ENCODE measurements at regions not wholly inside any gene's neighbourhood (a gene's known extent, or its start where the extent isn't known, plus 50 kb on each side); places are given as distances from the start of the nearest gene placed in this dataset.

GRCh38 chr7:41237956-41238355, 464.9 kb downstream of the INHBA start:
- no peak for DNase-seq (ENCODE audit: low spot score)

DNA sequence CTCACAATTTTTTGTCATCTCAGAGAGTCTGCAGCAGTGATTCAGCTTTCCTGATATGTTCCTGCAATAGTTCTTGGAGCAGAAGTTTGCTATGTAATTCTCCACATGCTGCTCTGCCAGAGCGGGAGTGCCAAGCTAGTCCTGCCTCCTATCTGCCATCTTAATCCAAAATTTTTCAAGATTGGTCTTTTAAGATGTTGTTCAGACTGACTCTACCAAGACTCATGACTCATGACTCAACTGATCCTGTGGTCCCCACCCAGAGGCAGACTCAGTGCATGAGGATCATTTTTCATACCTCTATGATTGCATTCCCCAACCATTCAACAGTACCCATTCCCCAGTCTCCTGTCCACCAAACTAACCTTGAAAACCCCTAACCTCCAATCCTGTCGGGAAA, 470.8 kb downstream of the INHBA start:
- no peak for DNase-seq (ENCODE audit: low spot score)

- no peak for DNase-seq (ENCODE audit: low spot score)
Measured at GRCh38 chr7:41224063-41224763, 478.7 kb downstream of the INHBA start.

GRCh38 chr7:41222746-41223145, 480.1 kb downstream of the INHBA start:
- DNase-seq (ENCODE audit: low spot score): no peak

- no peak for DNase-seq (ENCODE audit: low spot score)
Measured at GRCh38 chr7:41220266-41220665, 482.6 kb downstream of the INHBA start.

GRCh38 chr7:41219276-41219675, 483.6 kb downstream of the INHBA start:
- no peak for DNase-seq (ENCODE audit: low spot score)

DNA sequence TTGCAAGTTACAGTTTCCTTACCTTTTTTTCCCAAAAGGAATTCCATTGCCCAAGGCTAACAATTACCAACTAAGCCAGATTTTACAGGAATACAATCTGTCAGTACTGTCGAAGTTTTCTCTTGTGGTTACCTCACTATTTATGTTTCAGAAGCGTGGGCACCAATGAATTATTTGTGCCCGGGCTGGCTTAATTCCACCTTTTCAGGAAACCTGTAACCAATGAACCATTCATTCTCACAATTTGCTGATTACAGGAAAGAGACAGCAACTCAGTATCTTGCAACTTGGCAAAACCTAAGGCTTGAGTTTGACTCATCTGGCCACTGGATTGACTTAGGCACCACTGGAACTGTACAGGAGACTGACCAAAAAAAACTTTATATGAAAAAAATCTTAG, 485.6 kb downstream of the INHBA start:
- DNase-seq (ENCODE audit: low spot score): no peak

DNA sequence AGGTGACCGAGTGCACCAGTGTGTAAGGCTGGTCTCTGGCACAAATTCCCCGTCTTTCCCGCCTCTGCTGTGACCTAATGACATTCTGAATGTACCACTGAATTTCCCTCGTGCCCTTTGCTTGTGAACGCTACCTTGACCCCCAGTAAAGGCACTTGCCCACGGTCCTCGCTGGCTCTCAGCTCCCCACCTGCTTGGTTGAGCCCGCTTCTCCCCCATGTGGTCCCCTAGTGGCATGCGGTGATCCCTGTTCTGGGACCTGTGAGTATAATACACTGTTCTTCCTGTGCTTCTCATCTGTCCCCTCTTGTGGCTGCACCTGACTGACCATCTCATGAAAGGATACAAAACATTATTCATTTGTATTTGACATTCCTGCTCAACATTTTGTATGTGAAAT, 495.7 kb downstream of the INHBA start:
- no peak for DNase-seq (ENCODE audit: low spot score)

DNA sequence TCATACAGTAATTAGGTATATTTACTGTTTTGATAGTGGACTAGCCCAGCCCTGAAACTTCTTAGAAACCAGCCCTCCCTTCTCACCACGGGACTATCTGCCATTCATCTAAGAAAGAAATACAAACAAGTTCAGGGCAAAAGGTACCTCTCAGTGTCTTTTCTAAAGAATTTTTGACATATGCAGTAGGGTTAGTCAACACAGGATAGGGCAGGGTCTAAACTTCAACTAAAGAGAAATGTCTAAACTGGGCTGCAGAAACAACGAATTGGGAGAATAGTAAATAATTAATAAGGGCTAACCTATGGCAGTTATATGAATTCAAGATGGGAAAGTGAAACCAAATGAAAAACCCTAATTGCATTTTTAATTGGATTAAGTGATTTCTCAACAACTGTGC, 496.6 kb downstream of the INHBA start:
- no peak for DNase-seq (ENCODE audit: low spot score)

GRCh38 chr7:41205600-41205999, 497.3 kb downstream of the INHBA start:
- DNase-seq (ENCODE audit: low spot score): no peak

DNA sequence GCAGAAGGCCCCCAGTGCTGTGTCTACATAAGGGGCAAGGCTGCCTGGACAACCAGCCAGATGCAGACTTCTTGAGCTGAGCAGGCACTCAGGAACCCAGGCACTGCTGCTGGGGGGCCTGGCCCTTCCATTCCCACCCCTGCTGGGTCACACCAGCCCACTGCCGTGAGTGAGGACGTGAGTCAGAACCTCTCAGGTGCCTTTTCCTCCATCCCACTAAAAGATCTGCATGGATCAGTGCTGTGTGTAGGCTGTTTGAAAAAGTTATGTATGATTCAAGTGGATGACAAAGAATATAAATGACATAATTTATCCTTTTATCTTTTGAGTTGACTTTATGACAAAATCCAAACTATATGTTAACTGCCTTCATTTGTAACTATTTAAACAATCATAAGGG, 499.3 kb downstream of the INHBA start:
- no peak for DNase-seq (ENCODE audit: low spot score)

GRCh38 chr7:41201021-41201420, 501.9 kb downstream of the INHBA start:
- no peak for DNase-seq (ENCODE audit: low spot score)

DNA sequence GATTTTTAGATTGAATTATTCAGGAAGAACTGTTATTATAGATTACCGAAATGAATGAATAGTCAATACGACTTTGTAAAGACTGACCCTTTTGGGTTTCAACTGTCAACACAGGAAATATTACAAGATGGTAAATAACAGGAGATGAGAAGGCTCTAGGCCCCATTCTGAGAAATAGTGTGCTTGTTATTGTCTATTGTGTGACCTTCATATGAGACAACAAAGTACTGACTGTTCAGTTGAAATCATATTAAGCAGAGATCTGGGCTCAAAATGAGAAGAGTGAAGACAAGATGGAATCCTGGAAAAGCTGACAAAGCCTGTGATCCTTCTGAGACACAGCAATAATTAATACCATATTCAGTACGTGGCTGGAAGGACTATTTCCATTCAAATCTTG, 503.8 kb downstream of the INHBA start:
- no peak for DNase-seq (ENCODE audit: low spot score)

- no peak for DNase-seq (ENCODE audit: low spot score)
Measured at GRCh38 chr7:41198502-41198901, 504.4 kb downstream of the INHBA start.

- no peak for DNase-seq (ENCODE audit: low spot score)
Measured at GRCh38 chr7:41197769-41198168, 505.1 kb downstream of the INHBA start.

- DNase-seq (ENCODE audit: low spot score): no peak
Measured at GRCh38 chr7:41193738-41194282, 509.1 kb downstream of the INHBA start.

DNA sequence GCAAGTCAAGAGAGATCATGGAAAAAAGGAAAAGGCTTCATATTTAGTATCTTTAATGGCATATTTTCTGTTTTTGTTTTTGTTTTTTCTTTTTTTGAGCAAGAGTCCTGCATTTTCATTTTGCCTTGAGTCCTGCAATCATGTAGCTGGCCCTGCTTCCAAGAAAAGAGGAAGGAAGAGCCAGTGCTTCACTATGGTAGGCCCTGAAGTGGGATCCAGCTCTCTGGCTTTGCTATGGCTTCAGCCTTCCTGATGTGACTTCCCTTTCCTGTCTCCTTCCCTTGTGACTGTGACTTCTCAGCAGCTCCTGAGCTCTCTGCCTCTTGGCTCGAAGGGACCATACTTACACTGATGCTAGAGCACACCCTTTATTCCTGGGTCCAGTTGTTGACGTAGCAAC, 512.3 kb downstream of the INHBA start:
- DNase-seq (ENCODE audit: low spot score): no peak

DNA sequence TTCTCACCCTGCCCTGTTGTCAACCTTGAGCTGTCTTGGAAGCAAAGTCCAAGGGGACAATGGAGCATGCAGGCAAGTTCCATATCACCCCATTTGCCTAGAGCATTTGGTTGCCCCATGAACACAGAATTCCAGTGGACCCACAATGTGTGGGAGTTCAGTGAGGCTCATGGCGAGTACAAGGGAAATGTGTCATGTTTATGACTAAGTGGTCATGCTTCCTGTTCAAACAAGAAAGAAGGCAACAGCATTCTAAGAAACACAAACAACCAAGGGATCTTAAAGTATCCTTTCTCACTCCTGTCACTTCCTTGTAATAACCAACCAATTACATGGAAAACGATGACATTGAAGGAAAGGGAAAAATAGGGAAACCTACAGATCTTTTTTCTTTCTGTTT, 513.0 kb downstream of the INHBA start:
- DNase-seq (ENCODE audit: low spot score): peak; percentile 64

DNA sequence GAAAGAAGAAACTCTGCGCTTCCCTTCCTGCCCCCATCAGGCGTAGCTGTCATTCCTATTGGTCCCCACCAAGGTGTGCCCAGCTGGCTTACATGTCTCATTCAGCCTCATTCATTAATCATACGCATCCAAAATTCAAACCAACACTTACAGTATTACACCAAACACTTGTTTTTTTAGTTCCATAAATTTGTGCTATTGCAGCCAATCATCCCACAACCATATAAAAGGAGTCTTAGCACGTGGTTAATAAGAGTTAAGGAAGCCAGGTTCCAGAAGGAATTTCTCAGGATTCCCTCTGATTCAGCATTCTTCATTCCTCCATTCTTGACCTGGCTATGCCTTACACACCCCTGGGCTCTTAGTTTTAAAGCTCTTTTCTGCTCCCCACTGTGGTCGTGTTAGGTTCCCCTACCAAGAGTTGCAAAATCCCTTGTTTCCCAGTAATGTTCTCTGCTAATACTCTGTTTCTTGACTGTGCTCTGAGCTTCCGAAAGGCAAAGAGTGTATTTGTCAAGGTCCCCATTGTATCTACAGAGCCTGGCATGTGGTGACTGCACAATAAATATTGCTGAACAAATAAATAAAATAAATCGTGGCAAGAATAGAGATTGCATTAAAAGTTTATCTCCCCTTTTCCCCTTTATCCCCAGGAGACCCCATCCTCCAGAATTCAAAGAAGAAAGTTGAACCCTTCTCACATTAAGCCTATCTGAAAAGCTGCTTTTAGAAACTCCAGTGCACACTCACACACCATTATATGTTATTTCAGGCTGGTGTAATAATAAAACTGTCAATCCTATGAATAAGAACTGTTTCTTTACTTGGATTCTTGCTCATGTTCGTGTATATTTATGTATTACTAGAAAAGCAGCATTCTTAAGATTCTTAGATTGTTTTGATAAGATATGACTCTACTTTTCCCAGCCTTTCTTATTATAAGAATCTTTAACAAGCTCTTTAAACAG, 514.4 kb downstream of the INHBA start:
- peak; percentile 39 for DNase-seq (ENCODE audit: low spot score)

GRCh38 chr7:41187322-41187721, 515.6 kb downstream of the INHBA start:
- no peak for DNase-seq (ENCODE audit: low spot score)

- no peak for DNase-seq (ENCODE audit: low spot score)
Measured at GRCh38 chr7:41185851-41186250, 517.0 kb downstream of the INHBA start.

DNA sequence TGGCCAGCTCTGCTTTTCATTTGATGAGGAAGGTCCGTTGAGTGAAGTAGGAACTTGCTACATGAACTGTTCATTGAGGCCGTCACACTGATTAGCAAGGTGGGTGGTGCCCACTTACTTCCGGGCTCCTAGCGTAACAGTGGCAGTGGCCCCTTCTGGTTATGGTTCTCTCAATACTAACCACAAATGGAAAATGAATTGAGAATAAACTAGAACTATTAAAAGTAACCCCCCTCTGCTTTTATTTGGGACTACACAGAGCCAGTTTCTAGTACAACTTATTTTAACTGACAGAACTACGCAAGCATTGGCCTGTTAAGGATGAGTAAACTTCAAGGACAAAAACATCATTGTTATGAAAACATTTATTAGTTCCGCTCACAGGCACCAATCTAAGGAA, 519.1 kb downstream of the INHBA start:
- DNase-seq (ENCODE audit: low spot score): no peak

- no peak for DNase-seq (ENCODE audit: low spot score)
Measured at GRCh38 chr7:41182782-41183181, 520.1 kb downstream of the INHBA start.

Data from AG20443 (cell line).